Vagina (tissue), 2 donors: ENCODE measurements at regions not wholly inside any gene's neighbourhood (a gene's known extent, or its start where the extent isn't known, plus 50 kb on each side); places are given as distances from the start of the nearest gene placed in this dataset.

Experiments
- DNase-seq, 2 donors: peaks; one replicate each; pipeline ENCODE4 v3.0.0-alpha.2; 2017; ENCODE audit errors: extremely low spot score in 2 of 2
- H3K27ac ChIP-seq: fragments of 200-600 bp; sonication (generic); one replicate; pipeline ENCODE4 v1.5.1; 2019
- H3K27me3 ChIP-seq: fragments of 200-600 bp; sonication (generic); one replicate; pipeline ENCODE4 v1.5.1; 2019
- H3K36me3 ChIP-seq, 2 donors: fragments of 200-600 bp; sonication (generic); one replicate each; pipeline ENCODE4 v1.5.1; 2017 to 2019
- H3K4me1 ChIP-seq: fragments of 200-600 bp; sonication (generic); one replicate; pipeline ENCODE4 v1.5.1; 2019
- H3K4me3 ChIP-seq, 2 donors: fragments of 200-600 bp; sonication (generic); 1 replicate in 1 of 2; 2 replicates in 1 of 2; pipeline ENCODE4 v1.5.1; 2016 to 2019
- H3K9me3 ChIP-seq: fragments of 200-600 bp; sonication (generic); one replicate; pipeline ENCODE4 v1.5.1; 2019
- CTCF ChIP-seq, 3 experiments: fragments of 450-650 bp in 2 of 3; fragments of 200-600 bp in 1 of 3; sonication (generic) in 1 of 3; IDR thresholded peaks; one replicate each; pipeline ENCODE4 v1.5.1; 2017 to 2019; ENCODE audit warnings: antibody characterized with exemption in 3 of 3, mild to moderate bottlenecking in 2 of 3, moderate library complexity in 2 of 3
- POLR2A ChIP-seq, 2 donors: fragments of 450-650 bp; IDR thresholded peaks; one replicate each; pipeline ENCODE4 v1.6.1; 2017; ENCODE audit warnings: antibody characterized with exemption in 2 of 2, mild to moderate bottlenecking in 2 of 2, moderate library complexity in 2 of 2
- POLR2AphosphoS5 ChIP-seq, 2 donors: sonication (generic); formaldehyde crosslinking; IDR thresholded peaks; one replicate each; pipeline ENCODE4 v1.9.0; 2017; ENCODE audit warnings: antibody characterized with exemption in 2 of 2, mild to moderate bottlenecking in 2 of 2, low read depth in 1 of 2; ENCODE audit not compliant: insufficient read depth in 1 of 2
- intact Hi-C: fragments of 100-400 bp; cut with DNase I; formaldehyde crosslinking; loops from one replicate; pipeline ENCODE4 v1.15.1; 2023

GRCh38 chr4:15366721-15367120 is 61.1 kb upstream of the C1QTNF7 start:
- Histone ChIP-seq H3K4me1 (peaks cover 22% of the 10 kb centered on the region), H3K4me3 (no peak overlapping the region), H3K27me3 (no peaks in the 10 kb centered on the region), H3K27ac (no peak overlapping the region), H3K36me3 (no peaks in the 10 kb centered on the region), H3K9me3 (no peaks in the 10 kb centered on the region)
- intact Hi-C loops: no loop called here
- DNase-seq: no peak
- TF ChIP-seq POLR2A (IDR thresholded peaks at IDR 0.05) (no peak), CTCF (IDR thresholded peaks at IDR 0.05) (no peak), POLR2AphosphoS5 (IDR thresholded peaks at IDR 0.05; ENCODE audit: insufficient read depth in 1 of 2, low read depth in 1 of 2) (no peak)

- H3K36me3 ChIP-seq: no peaks in the 10 kb centered on the region
- H3K27me3 ChIP-seq: no peaks in the 10 kb centered on the region
- TF ChIP-seq POLR2AphosphoS5 (IDR thresholded peaks at IDR 0.05; ENCODE audit: insufficient read depth in 1 of 2, low read depth in 1 of 2) (no peak), POLR2A (IDR thresholded peaks at IDR 0.05) (no peak), CTCF (IDR thresholded peaks at IDR 0.05) (no peak)
- H3K4me1 ChIP-seq: peaks cover 22% of the 10 kb centered on the region
- no peak for DNase-seq
- no peak overlapping the region for H3K4me3 ChIP-seq
- peak overlapping the region; percentile 11 for H3K27ac ChIP-seq
- intact Hi-C loops: no loop called here
- H3K9me3 ChIP-seq: no peaks in the 10 kb centered on the region
These were observed 59.0 kb upstream of the C1QTNF7 start for GRCh38 chr4:15368856-15369255.

- H3K27ac ChIP-seq: no peak overlapping the region
- H3K36me3 ChIP-seq: no peaks in the 10 kb centered on the region
- H3K4me3 ChIP-seq: no peak overlapping the region
- no peaks in the 10 kb centered on the region for H3K27me3 ChIP-seq
- no peak for TF ChIP-seq CTCF (IDR thresholded peaks at IDR 0.05)
- TF ChIP-seq POLR2AphosphoS5 (IDR thresholded peaks at IDR 0.05; ENCODE audit: insufficient read depth in 1 of 2, low read depth in 1 of 2): no peak
- TF ChIP-seq POLR2A (IDR thresholded peaks at IDR 0.05): no peak
- intact Hi-C loops: no loop called here
- no peak for DNase-seq
- no peaks in the 10 kb centered on the region for H3K9me3 ChIP-seq
- peaks cover 22% of the 10 kb centered on the region for H3K4me1 ChIP-seq
These were observed 57.5 kb upstream of the C1QTNF7 start for GRCh38 chr4:15370296-15370695.

- no peak for DNase-seq
- intact Hi-C loops: no loop called here
- H3K9me3 ChIP-seq: no peaks in the 10 kb centered on the region
- no peaks in the 10 kb centered on the region for H3K36me3 ChIP-seq
- H3K27me3 ChIP-seq: no peaks in the 10 kb centered on the region
- no peak overlapping the region for H3K27ac ChIP-seq
- H3K4me3 ChIP-seq: no peak overlapping the region
- H3K4me1 ChIP-seq: peaks cover 46% of the 10 kb centered on the region
- no peak for TF ChIP-seq POLR2AphosphoS5 (IDR thresholded peaks at IDR 0.05; ENCODE audit: insufficient read depth in 1 of 2, low read depth in 1 of 2)
- no peak for TF ChIP-seq CTCF (IDR thresholded peaks at IDR 0.05)
- no peak for TF ChIP-seq POLR2A (IDR thresholded peaks at IDR 0.05)
These were observed 54.5 kb upstream of the C1QTNF7 start for GRCh38 chr4:15373363-15373762.

GRCh38 chr4:15374656-15375055 is 53.2 kb upstream of the C1QTNF7 start:
- no peak overlapping the region for H3K27ac ChIP-seq
- peaks cover 39% of the 10 kb centered on the region for H3K4me1 ChIP-seq
- DNase-seq: no peak
- no peaks in the 10 kb centered on the region for H3K9me3 ChIP-seq
- H3K27me3 ChIP-seq: no peaks in the 10 kb centered on the region
- intact Hi-C loops: no loop called here
- no peak for TF ChIP-seq CTCF (IDR thresholded peaks at IDR 0.05)
- no peak overlapping the region for H3K4me3 ChIP-seq
- no peaks in the 10 kb centered on the region for H3K36me3 ChIP-seq
